AG08395 (cell line): ENCODE measurements at regions not wholly inside any gene's neighbourhood (a gene's known extent, or its start where the extent isn't known, plus 50 kb on each side); places are given as distances from the start of the nearest gene placed in this dataset.
"Not testable (repeated sequence)": the region's sequence is repeated elsewhere in the genome, so short reads cannot be mapped to it uniquely, and the experiment has no call there.

Experiments used
- DNase-seq: peaks from one replicate; pipeline ENCODE4 v3.0.0; 2012; ENCODE audit warnings: mixed read lengths, low spot score

DNA sequence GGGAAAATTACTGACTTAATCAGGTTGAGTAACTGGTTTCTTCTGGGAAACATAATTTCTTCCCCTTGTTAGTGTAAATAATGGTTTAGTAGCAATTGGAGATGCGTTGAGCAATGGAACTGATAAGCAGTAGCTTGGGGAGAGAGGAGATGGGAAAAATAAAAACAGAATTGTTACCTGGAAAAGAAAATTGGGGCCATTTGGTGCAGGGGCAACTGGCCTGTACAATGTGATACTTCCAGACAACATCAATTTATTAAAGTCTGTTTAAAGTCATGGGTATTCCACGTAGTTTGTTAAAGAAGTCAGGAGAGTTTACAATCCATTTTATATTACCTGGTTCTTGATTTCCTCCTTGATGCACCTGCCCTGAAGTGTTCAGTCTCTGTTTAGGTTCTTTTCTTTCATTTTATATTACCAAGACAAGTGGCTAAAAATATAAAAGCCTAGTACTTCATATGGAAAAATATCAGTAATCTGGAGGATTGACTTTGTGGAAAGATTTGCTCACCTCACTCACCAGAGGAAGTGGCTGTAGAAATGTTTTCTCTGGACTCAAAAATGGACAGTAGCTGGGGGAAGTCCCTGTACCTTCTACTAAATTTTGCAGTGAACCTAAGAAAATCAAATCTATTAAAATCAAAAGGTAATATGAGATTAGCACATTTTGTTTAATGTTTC is 161.0 kb downstream of the DDX1 start:
- no peak for DNase-seq

- DNase-seq = no peak
These were observed 161.6 kb downstream of the DDX1 start for GRCh38 chr2:15753233-15753798.

GRCh38 chr2:15753811-15754702 is 162.4 kb downstream of the DDX1 start:
- no peak for DNase-seq

- no peak for DNase-seq
These were observed 163.0 kb downstream of the DDX1 start for GRCh38 chr2:15754703-15755099.

DNA sequence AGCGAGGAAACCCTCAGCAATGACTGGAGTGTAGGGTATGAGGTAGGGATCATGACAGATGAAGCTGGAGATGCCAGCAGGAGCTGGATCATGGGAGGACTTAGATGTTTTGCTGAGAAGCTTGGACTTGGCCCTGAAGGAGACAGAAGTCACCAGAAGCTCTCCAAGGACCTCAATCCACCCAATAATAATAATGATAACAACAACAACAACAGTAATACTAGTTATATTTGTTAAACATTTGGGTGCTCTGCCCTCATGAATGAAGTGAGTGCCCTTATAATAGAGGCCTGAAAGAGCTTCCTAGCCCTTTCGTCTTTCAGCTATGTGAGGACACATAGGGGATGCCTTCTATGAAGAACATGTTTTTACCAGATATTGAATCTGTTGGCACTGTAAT is 163.9 kb downstream of the DDX1 start:
- no peak for DNase-seq

GRCh38 chr2:15756011-15756550 is 164.4 kb downstream of the DDX1 start:
- DNase-seq = no peak

DNA sequence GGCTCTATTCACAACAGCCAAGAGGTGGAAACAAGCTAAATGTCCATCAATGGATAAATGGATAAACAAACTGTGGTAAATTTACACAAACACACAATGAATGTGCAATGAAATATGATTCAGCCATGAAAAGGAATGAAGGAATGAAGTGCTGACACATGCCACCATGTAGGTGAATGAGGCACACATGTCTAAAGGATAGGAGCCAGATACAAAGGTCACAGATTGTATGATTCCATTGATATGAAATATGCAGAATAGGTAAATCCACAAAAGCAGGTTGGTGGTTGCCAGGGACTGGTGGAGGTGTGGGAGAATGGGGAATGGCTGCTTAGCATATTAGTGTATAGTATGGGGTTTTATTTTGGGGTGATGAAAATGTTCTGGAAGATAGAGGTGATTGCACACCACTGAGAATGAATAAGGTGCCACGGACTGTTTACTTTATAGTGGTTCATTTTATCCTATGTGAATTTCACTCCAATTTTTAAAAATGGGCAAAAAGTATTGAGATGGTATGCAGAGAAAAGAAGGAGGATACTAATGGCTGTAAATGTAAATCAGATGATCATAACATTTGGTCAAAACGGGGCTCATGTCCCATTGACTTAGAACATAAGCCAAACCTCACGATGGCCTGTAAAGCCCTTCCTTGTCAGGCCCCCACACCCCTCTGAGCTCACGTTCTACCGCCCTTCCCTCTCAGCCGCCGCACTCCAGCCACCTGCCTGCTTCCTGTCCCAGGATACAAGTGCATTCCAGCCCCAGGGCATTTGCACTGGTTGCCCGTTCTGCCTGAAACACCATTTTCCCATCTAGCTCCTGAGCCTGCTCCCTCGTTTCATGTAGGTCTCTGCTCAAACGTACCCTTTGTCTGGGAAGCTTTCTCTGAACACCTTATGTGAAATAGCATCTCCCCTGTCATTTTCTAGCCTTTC is 165.5 kb downstream of the DDX1 start:
- DNase-seq = no peak

GRCh38 chr2:15757820-15758586 is 166.3 kb downstream of the DDX1 start:
- DNase-seq = no peak

GRCh38 chr2:15758848-15759247 is 167.2 kb downstream of the DDX1 start:
- DNase-seq = no peak

- no peak for DNase-seq
These were observed 167.7 kb downstream of the DDX1 start for GRCh38 chr2:15759385-15759784.

DNA sequence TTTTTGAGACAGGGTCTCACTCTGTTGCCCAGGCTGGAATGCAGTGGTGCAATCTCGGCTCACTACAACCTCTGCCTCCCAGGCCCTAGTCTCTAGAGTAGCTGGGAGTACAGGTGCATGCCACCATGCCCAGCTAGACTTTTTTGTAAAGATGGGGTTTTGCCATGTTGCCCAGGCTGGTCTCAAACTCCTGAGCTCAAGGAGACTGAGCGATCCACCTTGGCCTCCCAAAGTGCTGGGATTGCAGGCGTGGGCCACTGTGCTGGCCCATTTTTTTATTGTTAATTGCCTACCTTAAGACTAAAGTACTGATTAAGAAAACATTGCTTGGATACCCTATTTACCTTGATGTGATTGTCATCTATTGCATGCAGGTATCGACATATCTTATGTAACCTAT is 168.1 kb downstream of the DDX1 start:
- not testable (repeated sequence) for DNase-seq

DNA sequence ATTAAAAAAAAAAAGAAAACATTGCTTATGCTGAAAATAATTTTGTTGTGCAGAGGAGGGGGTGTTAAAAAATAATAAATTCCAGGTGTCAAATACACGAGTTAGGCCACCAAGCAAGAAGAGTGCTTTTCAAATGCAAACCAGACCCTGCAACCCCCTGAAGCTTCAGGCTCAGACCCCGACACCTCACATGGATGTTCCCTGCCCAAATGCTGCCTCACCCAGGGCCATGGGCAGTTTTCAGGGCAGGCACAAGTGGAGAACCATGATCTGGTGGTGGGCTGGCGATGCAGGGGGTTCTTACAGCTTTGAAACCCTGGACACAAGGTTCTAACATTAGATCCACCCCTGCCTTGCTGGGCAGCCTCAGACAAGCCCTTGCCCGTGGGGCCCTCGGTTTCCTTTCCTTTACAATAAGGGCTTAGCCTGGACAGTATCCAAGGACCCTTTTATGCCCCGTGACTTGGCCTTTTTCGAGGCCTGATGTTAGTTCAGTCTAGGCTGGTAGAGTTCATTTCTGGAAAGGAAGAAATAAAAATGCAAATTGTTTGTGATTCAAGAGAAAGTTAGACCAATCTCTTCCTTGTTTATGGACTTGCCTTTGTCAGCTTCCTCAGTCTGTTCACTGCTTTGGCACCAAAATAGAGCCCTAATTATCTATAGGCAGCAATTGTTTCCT is 168.7 kb downstream of the DDX1 start:
- no peak for DNase-seq

DNA sequence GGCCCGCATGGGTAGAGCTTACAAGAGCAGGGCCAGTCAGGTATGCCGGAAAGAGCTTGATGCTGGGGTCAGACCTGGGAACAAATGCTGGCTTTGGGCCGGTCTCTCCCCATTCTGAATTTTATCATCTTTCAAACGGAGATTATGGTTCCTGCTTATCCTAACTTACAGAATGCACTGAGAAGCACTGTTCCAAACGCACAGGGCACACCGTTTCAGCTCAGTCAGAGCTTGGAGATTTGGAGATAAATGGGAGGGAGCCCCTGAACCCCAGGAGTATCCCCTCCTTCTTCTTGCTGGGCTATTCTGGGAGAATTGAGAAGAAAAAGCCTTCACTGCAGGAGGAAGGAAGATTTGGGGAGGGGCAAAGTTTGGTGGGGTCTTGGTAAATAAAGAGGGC is 169.4 kb downstream of the DDX1 start:
- no peak for DNase-seq

GRCh38 chr2:15761910-15762309 is 170.2 kb downstream of the DDX1 start:
- DNase-seq = no peak

DNA sequence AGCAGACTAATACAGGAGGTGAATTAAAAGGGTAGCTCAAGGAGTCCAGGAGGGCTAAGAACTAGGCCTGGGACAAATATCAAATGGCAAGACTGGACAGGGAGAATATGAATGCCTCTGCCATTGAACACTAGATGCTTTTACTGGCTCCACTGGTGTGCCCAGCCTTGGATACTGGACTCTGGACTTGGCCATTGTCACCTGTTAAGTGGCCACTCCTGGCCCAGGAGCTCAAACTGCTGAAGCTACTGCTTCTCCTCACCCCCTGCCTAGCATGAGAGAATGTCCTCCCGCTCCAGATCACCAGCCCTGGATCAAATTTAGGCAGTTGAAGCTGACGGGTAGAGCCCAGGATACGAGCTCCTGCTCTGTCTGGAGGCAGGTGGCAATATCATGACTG is 170.8 kb downstream of the DDX1 start:
- DNase-seq = no peak

DNA sequence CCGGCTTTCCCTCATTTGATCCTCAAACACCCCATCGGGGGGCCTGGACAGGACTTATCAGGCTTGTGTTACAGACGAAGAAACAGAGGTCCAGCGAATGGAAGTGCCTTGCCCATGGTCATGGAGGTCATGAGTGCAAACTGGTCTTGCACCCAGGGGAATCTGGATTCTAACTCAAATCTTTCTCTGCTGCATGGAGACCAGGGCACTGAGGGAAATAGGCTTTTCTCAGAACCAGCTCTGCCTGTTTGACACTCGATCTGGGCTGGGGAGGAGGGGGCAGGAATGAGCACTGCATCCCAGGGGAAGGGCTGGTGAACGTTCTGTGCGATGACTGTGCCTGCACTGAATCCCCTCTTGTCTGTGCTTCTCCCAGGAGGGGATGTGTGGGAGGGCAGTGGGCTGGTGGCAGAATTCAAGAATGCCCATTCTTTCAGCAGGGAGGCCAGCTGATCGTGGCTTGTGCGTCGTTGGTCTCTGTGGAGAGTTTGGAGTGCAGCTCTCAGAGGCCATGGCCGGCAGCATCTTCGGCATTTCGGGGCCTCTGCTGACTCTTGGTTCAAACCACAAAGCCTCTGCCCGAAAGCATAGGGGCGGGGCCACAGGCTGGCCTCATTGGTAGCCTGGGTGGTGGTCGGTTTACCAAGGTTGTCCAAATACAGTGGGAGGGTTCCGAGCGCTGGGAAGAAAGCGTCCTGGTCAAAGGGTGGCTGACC is 171.6 kb downstream of the DDX1 start:
- DNase-seq = no peak

DNA sequence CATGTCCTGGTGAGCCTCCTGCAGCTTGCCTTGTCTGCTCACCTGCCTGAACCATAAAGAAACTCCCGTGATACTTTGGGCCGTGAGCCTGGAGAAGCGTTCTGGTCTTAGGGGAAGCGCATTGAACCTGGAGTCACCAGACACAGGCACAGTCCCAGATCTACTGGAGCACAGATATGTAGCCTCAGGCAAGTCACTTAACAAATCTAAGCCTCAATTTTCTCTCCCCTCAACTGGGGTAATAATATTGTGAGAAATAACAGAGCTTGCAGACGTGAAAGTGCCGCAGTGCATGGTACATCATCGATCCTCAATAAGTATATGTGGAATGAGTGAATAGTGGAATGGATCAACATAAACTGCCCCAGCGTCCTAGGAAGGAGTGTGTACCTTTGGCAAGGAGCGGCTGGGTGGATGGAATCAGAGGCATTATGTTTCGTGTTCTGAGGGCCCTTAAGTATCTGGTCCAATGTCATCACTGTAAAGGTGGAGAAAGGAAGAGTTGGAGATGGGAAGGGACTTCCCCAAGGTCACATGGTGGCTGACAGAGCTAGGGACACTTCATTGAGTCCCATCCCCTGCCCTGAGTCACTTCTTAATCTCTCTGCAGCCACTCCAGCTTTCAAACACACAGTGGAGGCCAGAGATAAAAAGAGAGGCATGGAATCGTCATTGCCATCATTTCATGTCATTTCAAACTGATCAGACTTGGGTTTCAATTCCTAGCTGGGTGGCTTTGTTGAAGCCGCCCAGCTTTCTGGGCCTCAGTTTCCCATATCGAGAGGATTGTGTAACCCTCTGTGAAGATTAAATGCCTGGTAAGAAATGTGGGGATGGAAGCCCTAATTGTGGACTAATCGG is 172.4 kb downstream of the DDX1 start:
- no peak for DNase-seq

- DNase-seq = no peak
These were observed 173.0 kb downstream of the DDX1 start for GRCh38 chr2:15764683-15765011.

GRCh38 chr2:15765211-15765610 is 173.5 kb downstream of the DDX1 start:
- no peak for DNase-seq
